Ammon's horn (tissue), 1 donor: ENCODE measurements at regions not wholly inside any gene's neighbourhood (a gene's known extent, or its start where the extent isn't known, plus 50 kb on each side); places are given as distances from the start of the nearest gene placed in this dataset.

Source experiments
- DNase-seq: peaks from one replicate; pipeline ENCODE4 v3.0.0-alpha.2; 2016; ENCODE audit warnings: low spot score

- no peak for DNase-seq
Measured at GRCh38 chr13:104204177-104204576, 1138.0 kb upstream of the SLC10A2 start.

GRCh38 chr13:104198801-104199200 is 1132.6 kb upstream of the SLC10A2 start:
- no peak for DNase-seq

GRCh38 chr13:104196611-104197010 is 1130.4 kb upstream of the SLC10A2 start:
- DNase-seq = no peak

- DNase-seq = no peak
Measured at GRCh38 chr13:104181526-104182231, 1115.5 kb upstream of the SLC10A2 start.

- DNase-seq = no peak
Measured at GRCh38 chr13:104170980-104171555, 1104.9 kb upstream of the SLC10A2 start.

- no peak for DNase-seq
Measured at GRCh38 chr13:104163866-104164630, 1097.8 kb upstream of the SLC10A2 start.

GRCh38 chr13:104160536-104160935 is 1094.3 kb upstream of the SLC10A2 start:
- DNase-seq = no peak

- DNase-seq = no peak
Measured at GRCh38 chr13:104143760-104144416, 1077.7 kb upstream of the SLC10A2 start.

GRCh38 chr13:104140552-104140951 is 1074.3 kb upstream of the SLC10A2 start:
- DNase-seq = no peak

- DNase-seq = no peak
Measured at GRCh38 chr13:104137416-104137815, 1071.2 kb upstream of the SLC10A2 start.

GRCh38 chr13:104132849-104133248 is 1066.6 kb upstream of the SLC10A2 start:
- no peak for DNase-seq

GRCh38 chr13:104114101-104114500 is 1047.9 kb upstream of the SLC10A2 start:
- no peak for DNase-seq

GRCh38 chr13:104111031-104111430 is 1044.8 kb upstream of the SLC10A2 start:
- no peak for DNase-seq

- DNase-seq = no peak
Measured at GRCh38 chr13:104106705-104107393, 1040.6 kb upstream of the SLC10A2 start.

GRCh38 chr13:104105418-104106355 is 1039.5 kb upstream of the SLC10A2 start:
- DNase-seq = no peak

GRCh38 chr13:104099750-104100149 is 1033.5 kb upstream of the SLC10A2 start:
- no peak for DNase-seq

GRCh38 chr13:104098421-104098820 is 1032.2 kb upstream of the SLC10A2 start:
- DNase-seq = no peak

GRCh38 chr13:104086759-104087158 is 1020.5 kb upstream of the SLC10A2 start:
- DNase-seq = no peak

- DNase-seq = no peak
Measured at GRCh38 chr13:104086210-104086609, 1020.0 kb upstream of the SLC10A2 start.

GRCh38 chr13:104085611-104086010 is 1019.4 kb upstream of the SLC10A2 start:
- DNase-seq = no peak

- no peak for DNase-seq
Measured at GRCh38 chr13:104074326-104074725, 1008.1 kb upstream of the SLC10A2 start.
